ENCODE measurements at regions not wholly inside any gene's neighbourhood (a gene's known extent, or its start where the extent isn't known, plus 50 kb on each side); places are given as distances from the start of the nearest gene placed in this dataset.

DNA sequence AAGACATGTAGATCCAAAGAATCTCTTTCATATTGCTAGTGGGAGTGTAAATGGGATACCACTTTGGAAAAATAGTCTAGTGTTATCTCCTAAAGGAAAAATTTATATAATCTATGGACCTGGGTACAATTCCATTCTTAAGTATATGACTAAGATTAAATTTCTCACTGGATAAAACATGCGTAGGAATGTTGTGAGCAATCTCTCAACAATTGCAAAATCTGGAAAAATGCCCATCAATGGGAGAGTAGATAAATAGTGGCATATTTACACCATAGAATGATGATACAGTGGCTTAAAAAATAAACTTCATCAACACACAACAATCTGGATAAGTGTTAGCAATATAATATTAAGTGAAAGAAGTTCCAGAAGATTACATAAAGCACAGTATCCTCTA, 469.5 kb downstream of the MAN2A1 start:
- intact Hi-C loops (cut with DNase I) = no loop called here
- Histone ChIP-seq H3K27ac (no peak overlapping the region), H3K36me3 (no peaks in the 10 kb centered on the region), H3K9me3 (no peaks in the 10 kb centered on the region), H3K4me1 (no peaks in the 10 kb centered on the region), H3K4me3 (no peak overlapping the region), H3K27me3 (ENCODE audit: low read depth) (no peaks in the 10 kb centered on the region)
- no peak for ATAC-seq
- no peak for DNase-seq
- TF ChIP-seq, protein P1, sequence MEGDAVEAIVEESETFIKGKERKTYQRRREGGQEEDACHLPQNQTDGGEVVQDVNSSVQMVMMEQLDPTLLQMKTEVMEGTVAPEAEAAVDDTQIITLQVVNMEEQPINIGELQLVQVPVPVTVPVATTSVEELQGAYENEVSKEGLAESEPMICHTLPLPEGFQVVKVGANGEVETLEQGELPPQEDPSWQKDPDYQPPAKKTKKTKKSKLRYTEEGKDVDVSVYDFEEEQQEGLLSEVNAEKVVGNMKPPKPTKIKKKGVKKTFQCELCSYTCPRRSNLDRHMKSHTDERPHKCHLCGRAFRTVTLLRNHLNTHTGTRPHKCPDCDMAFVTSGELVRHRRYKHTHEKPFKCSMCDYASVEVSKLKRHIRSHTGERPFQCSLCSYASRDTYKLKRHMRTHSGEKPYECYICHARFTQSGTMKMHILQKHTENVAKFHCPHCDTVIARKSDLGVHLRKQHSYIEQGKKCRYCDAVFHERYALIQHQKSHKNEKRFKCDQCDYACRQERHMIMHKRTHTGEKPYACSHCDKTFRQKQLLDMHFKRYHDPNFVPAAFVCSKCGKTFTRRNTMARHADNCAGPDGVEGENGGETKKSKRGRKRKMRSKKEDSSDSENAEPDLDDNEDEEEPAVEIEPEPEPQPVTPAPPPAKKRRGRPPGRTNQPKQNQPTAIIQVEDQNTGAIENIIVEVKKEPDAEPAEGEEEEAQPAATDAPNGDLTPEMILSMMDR (IDR thresholded peaks at IDR 0.05) = no peak

DNA sequence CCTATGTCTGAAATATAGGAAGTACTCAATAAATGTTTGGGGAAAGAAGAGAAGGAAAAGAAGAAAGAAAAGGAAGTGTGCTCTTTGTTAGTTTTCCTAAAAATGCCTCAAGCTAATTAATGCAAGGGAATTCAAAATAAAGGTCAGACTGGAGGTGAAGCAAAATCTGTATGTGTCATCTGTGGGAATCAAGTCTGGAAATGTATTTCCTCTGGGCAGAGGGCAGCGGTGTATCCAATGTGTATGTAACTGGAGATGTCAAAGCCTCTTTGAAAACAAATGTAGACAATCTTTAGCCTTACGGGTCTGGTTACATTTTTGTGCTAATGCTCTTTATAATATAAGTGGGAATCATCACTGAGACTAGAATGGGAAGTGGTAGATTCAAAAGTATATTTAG, 471.4 kb downstream of the MAN2A1 start:
- intact Hi-C loops (cut with DNase I) = no loop called here
- TF ChIP-seq, protein P1 (IDR thresholded peaks at IDR 0.05) = no peak
- ATAC-seq = no peak
- no peak overlapping the region for H3K4me3 ChIP-seq
- no peaks in the 10 kb centered on the region for H3K4me1 ChIP-seq
- no peak overlapping the region for H3K27ac ChIP-seq
- no peak for DNase-seq
- H3K36me3 ChIP-seq = no peaks in the 10 kb centered on the region
- no peaks in the 10 kb centered on the region for H3K9me3 ChIP-seq
- no peaks in the 10 kb centered on the region for H3K27me3 ChIP-seq (ENCODE audit: low read depth)

DNA sequence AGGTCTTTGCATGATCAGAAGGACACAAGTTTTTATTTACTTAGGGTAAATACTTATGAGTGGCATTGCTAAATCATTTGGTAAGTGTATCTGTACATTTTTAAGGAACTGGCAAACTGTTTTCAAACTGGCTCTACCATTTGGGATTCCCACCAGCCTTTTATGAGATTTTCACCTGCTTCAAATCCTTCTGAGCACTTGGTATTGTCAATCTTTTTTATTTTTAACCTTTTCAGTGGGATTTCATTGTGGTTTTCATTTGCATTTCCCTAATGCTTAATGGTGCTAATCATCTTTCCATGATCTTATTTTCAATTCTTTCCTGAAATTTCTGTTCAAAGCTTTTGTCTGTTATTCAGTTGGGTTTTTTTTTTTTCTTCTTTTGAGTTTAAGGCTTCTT, 475.6 kb downstream of the MAN2A1 start:
- intact Hi-C loops (cut with DNase I) = no loop called here
- no peak for DNase-seq

DNA sequence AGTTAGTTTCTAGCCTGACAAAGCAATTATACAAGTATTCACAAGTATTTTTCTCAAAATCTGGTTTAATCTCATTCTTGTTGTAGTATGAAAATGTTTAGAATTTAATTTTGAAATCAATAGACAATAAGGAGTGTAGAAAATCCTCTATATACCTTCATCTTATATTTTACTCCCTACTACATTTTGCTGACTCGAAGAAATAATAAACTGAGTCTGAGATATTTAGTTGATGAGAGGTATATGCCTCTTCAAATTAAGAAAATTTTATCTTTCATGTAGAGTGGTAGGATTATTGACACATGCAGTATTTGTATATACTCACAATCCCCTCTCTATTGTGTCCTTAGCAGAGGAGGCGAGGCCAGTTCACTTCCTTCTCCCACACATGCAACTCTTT, 477.7 kb downstream of the MAN2A1 start:
- intact Hi-C loops (cut with DNase I) = no loop called here
- Histone ChIP-seq H3K27ac (no peak overlapping the region), H3K4me1 (no peaks in the 10 kb centered on the region), H3K27me3 (ENCODE audit: low read depth) (no peaks in the 10 kb centered on the region), H3K9me3 (no peaks in the 10 kb centered on the region), H3K4me3 (no peak overlapping the region), H3K36me3 (no peaks in the 10 kb centered on the region)
- TF ChIP-seq, protein P1 (IDR thresholded peaks at IDR 0.05) = no peak
- DNase-seq (no peak), ATAC-seq (no peak)

More for the DNA sequence above, 475.6 kb downstream of the MAN2A1 start:
- Histone ChIP-seq H3K4me1 (no peaks in the 10 kb centered on the region), H3K27ac (no peak overlapping the region), H3K36me3 (no peaks in the 10 kb centered on the region), H3K27me3 (ENCODE audit: low read depth) (no peaks in the 10 kb centered on the region), H3K9me3 (no peaks in the 10 kb centered on the region), H3K4me3 (no peak overlapping the region)
- TF ChIP-seq, protein P1 (IDR thresholded peaks at IDR 0.05) = no peak
- no peak for ATAC-seq

DNA sequence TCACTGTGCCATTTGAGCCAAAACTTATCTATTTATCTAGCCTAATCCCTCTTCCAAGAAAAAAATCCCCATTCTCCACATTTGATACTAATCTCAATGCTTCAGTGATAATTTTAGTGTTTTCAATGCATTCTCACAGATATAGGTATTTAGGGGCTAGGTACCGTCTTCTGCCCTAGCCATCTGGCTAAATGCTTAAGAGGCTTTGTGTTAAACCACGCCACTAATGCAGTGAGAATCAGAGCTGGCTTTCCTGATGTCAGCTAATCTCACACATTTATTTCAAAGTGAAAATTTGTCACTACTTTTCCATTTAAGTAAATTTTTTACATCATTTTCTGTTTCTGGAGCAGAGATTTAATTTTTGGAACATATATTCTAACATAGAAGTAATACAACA, 479.7 kb downstream of the MAN2A1 start:
- ATAC-seq = no peak
- H3K9me3 ChIP-seq = no peaks in the 10 kb centered on the region
- DNase-seq = no peak
- H3K4me3 ChIP-seq = no peak overlapping the region
- H3K27me3 ChIP-seq (ENCODE audit: low read depth) = no peaks in the 10 kb centered on the region
- no peaks in the 10 kb centered on the region for H3K36me3 ChIP-seq
- intact Hi-C loops (cut with DNase I) = no loop called here
- TF ChIP-seq, protein P1 (IDR thresholded peaks at IDR 0.05) = no peak
- H3K27ac ChIP-seq = no peak overlapping the region
- H3K4me1 ChIP-seq = no peaks in the 10 kb centered on the region

DNA sequence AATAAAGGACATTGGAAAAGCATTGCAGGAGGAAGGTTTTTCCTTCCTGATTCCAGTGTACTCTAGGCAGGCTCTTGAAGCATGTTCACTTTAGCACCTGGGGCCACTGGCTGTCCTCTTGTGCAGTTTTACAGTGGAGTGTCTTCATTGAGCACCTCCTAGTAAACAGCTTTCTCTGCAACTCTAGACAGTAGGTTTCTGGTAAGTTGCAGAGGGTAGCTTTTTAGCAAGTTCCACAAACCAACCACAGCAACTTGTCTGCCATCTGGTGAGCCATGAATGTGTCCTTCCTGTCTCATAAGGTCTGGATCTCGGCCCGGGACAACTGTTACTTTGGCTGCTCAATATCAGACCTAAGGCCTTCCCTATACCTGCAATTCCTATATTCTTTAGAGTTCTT, 488.0 kb downstream of the MAN2A1 start:
- Histone ChIP-seq H3K9me3 (no peaks in the 10 kb centered on the region), H3K27ac (no peak overlapping the region), H3K27me3 (ENCODE audit: low read depth) (no peaks in the 10 kb centered on the region), H3K36me3 (no peaks in the 10 kb centered on the region), H3K4me1 (no peaks in the 10 kb centered on the region), H3K4me3 (no peak overlapping the region)
- DNase-seq (no peak), ATAC-seq (no peak)
- intact Hi-C loops (cut with DNase I) = no loop called here
- TF ChIP-seq, protein P1 (IDR thresholded peaks at IDR 0.05) = no peak

All from lower lobe of right lung (tissue), 2 donors.